ENCODE measurements at regions not wholly inside any gene's neighbourhood (a gene's known extent, or its start where the extent isn't known, plus 50 kb on each side); places are given as distances from the start of the nearest gene placed in this dataset.
"Not testable (repeated sequence)": the region's sequence is repeated elsewhere in the genome, so short reads cannot be mapped to it uniquely, and the experiment has no call there.

- DNase-seq (ENCODE audit: insufficient read length, low spot score): no peak
- FAIRE-seq: no peak
- TF ChIP-seq POLR2A (IDR thresholded peaks at IDR 0.05; ENCODE audit: low read depth, low read length) (no peak), TAF1 (IDR thresholded peaks at IDR 0.05; ENCODE audit: low read depth, low read length) (no peak), PAX5 (IDR thresholded peaks at IDR 0.05; ENCODE audit: insufficient read depth, low read length, severe bottlenecking) (no peak), POU2F2 (IDR thresholded peaks at IDR 0.05; ENCODE audit: low read depth, low read length) (no peak), POLR2AphosphoS5 (IDR thresholded peaks at IDR 0.05; ENCODE audit: low read depth, low read length) (no peak), SPI1 (IDR thresholded peaks at IDR 0.05; ENCODE audit: low read depth, low read length) (no peak)
Measured at GRCh38 chr21:24552491-24552890, 1054.8 kb downstream of the MRPL39 start.

- FAIRE-seq (no peak), DNase-seq (ENCODE audit: insufficient read length, low spot score) (no peak)
- TF ChIP-seq POLR2AphosphoS5 (IDR thresholded peaks at IDR 0.05; ENCODE audit: low read depth, low read length): no peak
- no peak for TF ChIP-seq SPI1 (IDR thresholded peaks at IDR 0.05; ENCODE audit: low read depth, low read length)
- no peak for TF ChIP-seq POLR2A (IDR thresholded peaks at IDR 0.05; ENCODE audit: low read depth, low read length)
- TF ChIP-seq TAF1 (IDR thresholded peaks at IDR 0.05; ENCODE audit: low read depth, low read length): no peak
- no peak for TF ChIP-seq POU2F2 (IDR thresholded peaks at IDR 0.05; ENCODE audit: low read depth, low read length)
- no peak for TF ChIP-seq PAX5 (IDR thresholded peaks at IDR 0.05; ENCODE audit: insufficient read depth, low read length, severe bottlenecking)
Measured at GRCh38 chr21:24545807-24546361, 1061.4 kb downstream of the MRPL39 start.

GRCh38 chr21:24514081-24514733 is 1093.1 kb downstream of the MRPL39 start:
- no peak for FAIRE-seq

GRCh38 chr21:24509131-24509530 is 1098.2 kb downstream of the MRPL39 start:
- FAIRE-seq (no peak), DNase-seq (ENCODE audit: insufficient read length, low spot score) (no peak)
- TF ChIP-seq TAF1 (IDR thresholded peaks at IDR 0.05; ENCODE audit: low read depth, low read length): no peak
- no peak for TF ChIP-seq POLR2A (IDR thresholded peaks at IDR 0.05; ENCODE audit: low read depth, low read length)
- TF ChIP-seq SPI1 (IDR thresholded peaks at IDR 0.05; ENCODE audit: low read depth, low read length): no peak
- TF ChIP-seq POU2F2 (IDR thresholded peaks at IDR 0.05; ENCODE audit: low read depth, low read length): no peak
- no peak for TF ChIP-seq POLR2AphosphoS5 (IDR thresholded peaks at IDR 0.05; ENCODE audit: low read depth, low read length)
- TF ChIP-seq PAX5 (IDR thresholded peaks at IDR 0.05; ENCODE audit: insufficient read depth, low read length, severe bottlenecking): no peak

More at GRCh38 chr21:24514081-24514733, 1093.1 kb downstream of the MRPL39 start:
- no peak for DNase-seq (ENCODE audit: insufficient read length, low spot score)
- TF ChIP-seq TAF1 (IDR thresholded peaks at IDR 0.05; ENCODE audit: low read depth, low read length) (no peak), POLR2AphosphoS5 (IDR thresholded peaks at IDR 0.05; ENCODE audit: low read depth, low read length) (no peak), POU2F2 (IDR thresholded peaks at IDR 0.05; ENCODE audit: low read depth, low read length) (no peak), SPI1 (IDR thresholded peaks at IDR 0.05; ENCODE audit: low read depth, low read length) (no peak), PAX5 (IDR thresholded peaks at IDR 0.05; ENCODE audit: insufficient read depth, low read length, severe bottlenecking) (no peak), POLR2A (IDR thresholded peaks at IDR 0.05; ENCODE audit: low read depth, low read length) (no peak)

- TF ChIP-seq PAX5 (IDR thresholded peaks at IDR 0.05; ENCODE audit: insufficient read depth, low read length, severe bottlenecking): no peak
- no peak for FAIRE-seq
Measured at GRCh38 chr21:24486973-24487372, 1120.3 kb downstream of the MRPL39 start.

GRCh38 chr21:24483361-24483760 is 1123.9 kb downstream of the MRPL39 start:
- not testable (repeated sequence) for FAIRE-seq

More at GRCh38 chr21:24486973-24487372, 1120.3 kb downstream of the MRPL39 start:
- DNase-seq (ENCODE audit: insufficient read length, low spot score): no peak

GRCh38 chr21:24470852-24471251 is 1136.4 kb downstream of the MRPL39 start:
- FAIRE-seq (no peak), DNase-seq (ENCODE audit: insufficient read length, low spot score) (no peak)
- no peak for TF ChIP-seq TAF1 (IDR thresholded peaks at IDR 0.05; ENCODE audit: low read depth, low read length)
- TF ChIP-seq POU2F2 (IDR thresholded peaks at IDR 0.05; ENCODE audit: low read depth, low read length): no peak
- peak; percentile 28; the same call in 1 of the 2 replicates for TF ChIP-seq SPI1 (IDR thresholded peaks at IDR 0.05; ENCODE audit: low read depth, low read length)

More at GRCh38 chr21:24483361-24483760, 1123.9 kb downstream of the MRPL39 start:
- DNase-seq (ENCODE audit: insufficient read length, low spot score): not testable (repeated sequence)

GRCh38 chr21:24456358-24456757 is 1150.9 kb downstream of the MRPL39 start:
- FAIRE-seq: no peak
- TF ChIP-seq POU2F2 (IDR thresholded peaks at IDR 0.05; ENCODE audit: low read depth, low read length) (no peak), POLR2A (IDR thresholded peaks at IDR 0.05; ENCODE audit: low read depth, low read length) (no peak), POLR2AphosphoS5 (IDR thresholded peaks at IDR 0.05; ENCODE audit: low read depth, low read length) (no peak), TAF1 (IDR thresholded peaks at IDR 0.05; ENCODE audit: low read depth, low read length) (no peak), PAX5 (IDR thresholded peaks at IDR 0.05; ENCODE audit: insufficient read depth, low read length, severe bottlenecking) (no peak), SPI1 (IDR thresholded peaks at IDR 0.05; ENCODE audit: low read depth, low read length) (no peak)
- DNase-seq (ENCODE audit: insufficient read length, low spot score): no peak

- DNase-seq (ENCODE audit: insufficient read length, low spot score): no peak
- TF ChIP-seq TAF1 (IDR thresholded peaks at IDR 0.05; ENCODE audit: low read depth, low read length) (no peak), POLR2A (IDR thresholded peaks at IDR 0.05; ENCODE audit: low read depth, low read length) (no peak), POLR2AphosphoS5 (IDR thresholded peaks at IDR 0.05; ENCODE audit: low read depth, low read length) (no peak)
- no peak for FAIRE-seq
Measured at GRCh38 chr21:24450119-24450518, 1157.2 kb downstream of the MRPL39 start.

- TF ChIP-seq SPI1 (IDR thresholded peaks at IDR 0.05; ENCODE audit: low read depth, low read length) (no peak), TAF1 (IDR thresholded peaks at IDR 0.05; ENCODE audit: low read depth, low read length) (no peak), POLR2A (IDR thresholded peaks at IDR 0.05; ENCODE audit: low read depth, low read length) (no peak), POLR2AphosphoS5 (IDR thresholded peaks at IDR 0.05; ENCODE audit: low read depth, low read length) (no peak), PAX5 (IDR thresholded peaks at IDR 0.05; ENCODE audit: insufficient read depth, low read length, severe bottlenecking) (no peak), POU2F2 (IDR thresholded peaks at IDR 0.05; ENCODE audit: low read depth, low read length) (no peak)
- DNase-seq (ENCODE audit: insufficient read length, low spot score) (no peak), FAIRE-seq (no peak)
Measured at GRCh38 chr21:24445517-24445916, 1161.8 kb downstream of the MRPL39 start.
